ENCODE measurements at regions not wholly inside any gene's neighbourhood (a gene's known extent, or its start where the extent isn't known, plus 50 kb on each side); places are given as distances from the start of the nearest gene placed in this dataset.
"Not testable (repeated sequence)": the region's sequence is repeated elsewhere in the genome, so short reads cannot be mapped to it uniquely, and the experiment has no call there.

DNA sequence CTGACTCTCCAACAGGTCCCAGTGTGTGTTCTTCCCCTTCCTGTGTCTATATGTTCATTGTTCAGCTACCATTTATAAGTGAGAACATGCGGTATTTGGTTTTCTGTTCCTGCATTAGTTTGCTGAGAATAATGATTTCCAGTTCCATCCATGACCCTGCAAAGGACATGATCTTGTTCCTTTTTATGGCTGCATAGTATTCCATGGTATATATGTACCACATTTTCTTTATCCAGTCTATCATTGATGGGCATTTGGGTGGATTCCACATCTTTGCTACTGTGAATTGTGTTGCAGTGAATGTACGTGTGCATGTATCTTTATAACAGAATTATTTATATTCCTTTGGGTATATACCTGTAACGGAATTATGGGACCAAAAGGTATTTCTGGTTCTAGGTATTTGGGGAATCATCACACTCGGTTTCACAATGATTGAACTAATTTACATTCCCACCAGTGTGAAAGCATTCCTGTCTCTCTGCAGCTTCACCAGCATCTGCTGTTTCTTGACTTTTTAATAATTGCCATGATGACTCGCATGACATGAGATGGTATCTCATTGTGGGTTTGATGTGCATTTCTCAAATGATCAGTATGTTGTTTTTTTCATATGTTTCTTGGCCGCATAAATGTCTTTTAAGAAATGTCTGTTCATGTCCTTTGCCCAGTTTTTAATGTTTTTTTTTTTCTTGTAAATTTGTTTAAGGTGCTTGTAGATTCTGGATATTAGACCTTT lies 60.2 kb downstream of the LSMEM1 start:
- no peak overlapping the region for H3K4me3 ChIP-seq (ENCODE audit: low read length)
- H3K27me3 ChIP-seq (ENCODE audit: insufficient read depth, low read length, poor library complexity) = no peaks in the 10 kb centered on the region
- H2BK120ac ChIP-seq (ENCODE audit: low read depth, low read length) = no peak overlapping the region
- no peaks in the 10 kb centered on the region for H3K79me1 ChIP-seq (ENCODE audit: low read length)
- WGBS (ENCODE audit: extremely low coverage, insufficient coverage, low lambda C conversion rate) = no CpG with 5 or more reads among the region's 6 CpGs
- H3K9ac ChIP-seq (ENCODE audit: low read length) = no peak overlapping the region
- H2BK15ac ChIP-seq (replicated peaks; ENCODE audit: low read depth) = no peak overlapping the region
- H3K4me1 ChIP-seq (ENCODE audit: control insufficient read depth, low read depth, low read length) = no peaks in the 10 kb centered on the region
- H3K79me2 ChIP-seq (ENCODE audit: control insufficient read depth, insufficient read depth, low read length) = no peaks in the 10 kb centered on the region
- no peak overlapping the region for H2BK5ac ChIP-seq (ENCODE audit: low read length)
- no peak overlapping the region for H3K56ac ChIP-seq (ENCODE audit: low read length)
- no peak overlapping the region for H3K18ac ChIP-seq (ENCODE audit: low read length)
- no peak overlapping the region for H3K4me2 ChIP-seq (ENCODE audit: low read length)
- H3K27ac ChIP-seq (ENCODE audit: low read depth, low read length) = no peak overlapping the region
- no peak for DNase-seq
- no peak overlapping the region for H4K5ac ChIP-seq (ENCODE audit: low read length)
- H4K8ac ChIP-seq (ENCODE audit: low read depth, low read length) = no peak overlapping the region
- H3K23ac ChIP-seq (ENCODE audit: low read length) = no peak overlapping the region
- H3K4ac ChIP-seq (ENCODE audit: low read depth, low read length) = no peak overlapping the region
- no peaks in the 10 kb centered on the region for H3K36me3 ChIP-seq (ENCODE audit: control insufficient read depth, insufficient read depth, low read length)
- no peak overlapping the region for H2AK5ac ChIP-seq (ENCODE audit: low read length)

DNA sequence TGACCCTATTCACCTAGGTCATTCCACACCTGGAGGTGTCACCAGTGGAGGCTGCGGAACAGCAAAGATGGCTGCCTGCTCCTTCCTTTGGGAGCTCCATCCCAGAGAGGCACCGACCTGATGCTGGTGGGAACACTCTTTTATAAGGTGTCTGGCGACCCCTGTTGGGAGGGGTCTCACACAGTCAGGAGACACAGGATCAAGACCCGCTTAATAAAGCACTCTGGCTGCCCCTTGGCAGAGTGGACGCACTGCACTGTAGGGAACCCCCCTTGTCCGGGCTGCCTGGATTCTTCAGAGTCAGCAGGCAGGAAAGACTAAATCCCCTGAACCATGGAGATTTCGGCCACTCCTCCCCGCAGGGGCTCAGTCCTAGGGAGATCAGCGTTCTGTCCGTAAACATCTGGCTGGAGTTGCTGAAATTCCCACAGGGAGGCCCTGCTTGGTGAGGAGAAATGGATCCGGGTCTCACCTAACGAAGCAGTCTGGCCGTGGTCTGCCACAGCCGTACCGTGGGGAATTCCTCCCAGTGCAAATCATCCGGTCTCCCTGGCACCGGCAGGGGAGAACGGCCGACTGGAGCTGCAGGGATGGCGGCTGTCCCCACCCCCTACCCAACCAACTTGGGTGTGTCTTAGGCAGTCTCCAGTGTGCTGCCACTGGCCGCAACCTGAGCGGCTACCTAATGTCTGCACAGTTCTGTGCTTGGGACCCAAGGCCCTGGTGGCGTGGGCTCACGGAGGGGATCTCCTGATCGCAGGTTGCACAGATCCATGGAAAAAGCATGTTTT lies 66.1 kb downstream of the LSMEM1 start:
- Histone ChIP-seq H3K23ac (ENCODE audit: low read length) (no peak overlapping the region), H2BK120ac (ENCODE audit: low read depth, low read length) (no peak overlapping the region), H4K8ac (ENCODE audit: low read depth, low read length) (no peak overlapping the region), H2BK5ac (ENCODE audit: low read length) (no peak overlapping the region), H3K79me1 (ENCODE audit: low read length) (no peaks in the 10 kb centered on the region), H3K9ac (ENCODE audit: low read length) (no peak overlapping the region), H2BK15ac (replicated peaks; ENCODE audit: low read depth) (no peak overlapping the region), H3K4me3 (ENCODE audit: low read length) (no peak overlapping the region), H3K18ac (ENCODE audit: low read length) (no peak overlapping the region), H3K4ac (ENCODE audit: low read depth, low read length) (no peak overlapping the region), H3K27ac (ENCODE audit: low read depth, low read length) (no peak overlapping the region), H3K4me2 (ENCODE audit: low read length) (no peak overlapping the region), H3K36me3 (ENCODE audit: control insufficient read depth, insufficient read depth, low read length) (no peaks in the 10 kb centered on the region), H4K5ac (ENCODE audit: low read length) (no peak overlapping the region), H2AK5ac (ENCODE audit: low read length) (no peak overlapping the region), H3K4me1 (ENCODE audit: control insufficient read depth, low read depth, low read length) (no peaks in the 10 kb centered on the region), H3K79me2 (ENCODE audit: control insufficient read depth, insufficient read depth, low read length) (no peaks in the 10 kb centered on the region), H3K56ac (ENCODE audit: low read length) (no peak overlapping the region), H3K27me3 (ENCODE audit: insufficient read depth, low read length, poor library complexity) (no peaks in the 10 kb centered on the region)
- DNase-seq = peak; percentile 56
- WGBS (ENCODE audit: extremely low coverage, insufficient coverage, low lambda C conversion rate) = no CpG with 5 or more reads among the region's 25 CpGs

DNA sequence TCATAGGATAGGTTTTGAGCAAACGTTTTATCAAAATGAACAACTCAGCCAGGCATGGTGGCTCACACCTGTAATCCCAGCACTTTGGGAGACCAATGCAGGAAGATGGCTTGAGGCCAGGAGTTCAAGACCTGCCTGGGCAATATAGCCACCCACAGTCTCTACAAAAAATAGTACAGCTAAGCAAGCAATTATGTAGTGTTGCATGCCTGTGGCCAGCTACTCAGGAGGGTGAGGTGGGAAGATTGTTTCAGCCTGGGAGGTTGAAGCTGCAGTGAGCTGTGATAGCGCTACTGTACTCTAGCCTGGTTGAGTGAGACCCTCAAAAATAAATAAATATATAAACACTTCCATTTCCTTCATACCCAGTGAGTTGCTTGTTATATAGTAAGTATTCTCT lies 67.1 kb downstream of the LSMEM1 start:
- H3K27ac ChIP-seq (ENCODE audit: low read depth, low read length) = no peak overlapping the region
- H4K8ac ChIP-seq (ENCODE audit: low read depth, low read length) = no peak overlapping the region
- H2AK5ac ChIP-seq (ENCODE audit: low read length) = no peak overlapping the region
- no peak overlapping the region for H3K4me2 ChIP-seq (ENCODE audit: low read length)
- H3K4ac ChIP-seq (ENCODE audit: low read depth, low read length) = no peak overlapping the region
- H2BK5ac ChIP-seq (ENCODE audit: low read length) = no peak overlapping the region
- no peaks in the 10 kb centered on the region for H3K27me3 ChIP-seq (ENCODE audit: insufficient read depth, low read length, poor library complexity)
- no CpG with 5 or more reads among the region's 2 CpGs for WGBS (ENCODE audit: extremely low coverage, insufficient coverage, low lambda C conversion rate)
- no peak overlapping the region for H2BK120ac ChIP-seq (ENCODE audit: low read depth, low read length)
- no peak overlapping the region for H3K18ac ChIP-seq (ENCODE audit: low read length)
- no peak overlapping the region for H4K5ac ChIP-seq (ENCODE audit: low read length)
- H3K23ac ChIP-seq (ENCODE audit: low read length) = no peak overlapping the region
- no peak overlapping the region for H3K9ac ChIP-seq (ENCODE audit: low read length)
- H2BK15ac ChIP-seq (replicated peaks; ENCODE audit: low read depth) = no peak overlapping the region
- no peak for DNase-seq
- H3K4me3 ChIP-seq (ENCODE audit: low read length) = no peak overlapping the region
- H3K79me1 ChIP-seq (ENCODE audit: low read length) = no peaks in the 10 kb centered on the region
- H3K79me2 ChIP-seq (ENCODE audit: control insufficient read depth, insufficient read depth, low read length) = no peaks in the 10 kb centered on the region
- H3K36me3 ChIP-seq (ENCODE audit: control insufficient read depth, insufficient read depth, low read length) = no peaks in the 10 kb centered on the region
- H3K56ac ChIP-seq (ENCODE audit: low read length) = no peak overlapping the region
- no peaks in the 10 kb centered on the region for H3K4me1 ChIP-seq (ENCODE audit: control insufficient read depth, low read depth, low read length)

DNA sequence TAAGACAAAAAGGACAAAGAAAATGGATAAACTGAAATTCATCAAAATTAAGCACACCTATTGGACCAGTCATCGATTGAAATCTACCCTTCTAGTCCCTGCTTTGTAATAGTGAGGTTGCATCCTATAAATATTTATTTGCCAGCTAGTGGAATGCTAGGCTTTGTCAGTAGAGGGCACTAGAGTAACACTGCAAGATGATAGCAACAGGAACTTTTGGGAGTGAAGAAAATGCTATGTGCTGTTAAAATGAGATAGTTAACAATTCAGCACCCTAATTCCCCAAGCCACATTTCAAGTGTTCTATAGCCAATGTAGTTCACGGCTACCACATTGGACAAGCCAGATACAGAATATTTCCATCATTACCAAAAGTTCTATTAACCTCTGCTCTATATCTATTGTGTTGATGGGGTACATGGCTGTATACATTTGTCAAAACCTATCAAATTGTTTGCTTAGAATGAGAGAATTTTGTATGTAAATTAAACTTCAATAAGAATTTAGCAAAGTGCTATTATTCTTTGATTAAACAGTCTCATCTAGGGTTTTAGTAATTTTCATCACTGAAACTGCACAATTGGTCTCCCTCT lies 69.8 kb downstream of the LSMEM1 start:
- H4K5ac ChIP-seq (ENCODE audit: low read length) = no peak overlapping the region
- no peak overlapping the region for H2BK5ac ChIP-seq (ENCODE audit: low read length)
- H3K23ac ChIP-seq (ENCODE audit: low read length) = no peak overlapping the region
- H2BK120ac ChIP-seq (ENCODE audit: low read depth, low read length) = no peak overlapping the region
- no peaks in the 10 kb centered on the region for H3K4me1 ChIP-seq (ENCODE audit: control insufficient read depth, low read depth, low read length)
- no peak overlapping the region for H3K4ac ChIP-seq (ENCODE audit: low read depth, low read length)
- WGBS (ENCODE audit: extremely low coverage, insufficient coverage, low lambda C conversion rate) = no CpG with 5 or more reads among the region's 2 CpGs
- no peaks in the 10 kb centered on the region for H3K36me3 ChIP-seq (ENCODE audit: control insufficient read depth, insufficient read depth, low read length)
- no peak overlapping the region for H2AK5ac ChIP-seq (ENCODE audit: low read length)
- H3K56ac ChIP-seq (ENCODE audit: low read length) = no peak overlapping the region
- no peak overlapping the region for H2BK15ac ChIP-seq (replicated peaks; ENCODE audit: low read depth)
- no peaks in the 10 kb centered on the region for H3K79me2 ChIP-seq (ENCODE audit: control insufficient read depth, insufficient read depth, low read length)
- no peak overlapping the region for H4K8ac ChIP-seq (ENCODE audit: low read depth, low read length)
- H3K4me3 ChIP-seq (ENCODE audit: low read length) = no peak overlapping the region
- no peaks in the 10 kb centered on the region for H3K27me3 ChIP-seq (ENCODE audit: insufficient read depth, low read length, poor library complexity)
- H3K9ac ChIP-seq (ENCODE audit: low read length) = no peak overlapping the region
- no peak overlapping the region for H3K18ac ChIP-seq (ENCODE audit: low read length)
- peak; percentile 70 for DNase-seq
- no peak overlapping the region for H3K4me2 ChIP-seq (ENCODE audit: low read length)
- H3K27ac ChIP-seq (ENCODE audit: low read depth, low read length) = no peak overlapping the region
- H3K79me1 ChIP-seq (ENCODE audit: low read length) = no peaks in the 10 kb centered on the region

DNA sequence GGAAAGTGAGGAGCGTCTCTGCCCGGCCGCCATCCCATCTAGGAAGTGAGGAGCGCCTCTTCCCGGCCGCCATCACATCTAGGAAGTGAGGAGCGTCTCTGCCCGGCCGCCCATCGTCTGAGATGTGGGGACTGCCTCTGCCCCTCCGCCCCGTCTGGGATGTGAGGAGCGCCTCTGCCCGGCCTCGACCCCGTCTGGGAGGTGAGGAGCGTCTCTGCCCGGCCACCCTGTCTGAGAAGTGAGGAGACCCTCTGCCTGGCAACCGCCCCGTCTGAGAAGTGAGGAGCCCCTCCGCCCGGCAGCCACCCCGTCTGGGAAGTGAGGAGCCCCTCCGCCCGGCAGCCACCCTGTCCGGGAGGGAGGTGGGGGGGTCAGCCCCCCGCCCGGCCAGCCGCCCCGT lies 70.7 kb downstream of the LSMEM1 start:
- H3K4me2 ChIP-seq (ENCODE audit: low read length); H2BK120ac ChIP-seq (ENCODE audit: low read depth, low read length); H3K27ac ChIP-seq (ENCODE audit: low read depth, low read length); H2BK5ac ChIP-seq (ENCODE audit: low read length); DNase-seq; H3K36me3 ChIP-seq (ENCODE audit: control insufficient read depth, insufficient read depth, low read length); H3K18ac ChIP-seq (ENCODE audit: low read length); H2AK5ac ChIP-seq (ENCODE audit: low read length); H3K23ac ChIP-seq (ENCODE audit: low read length); H3K56ac ChIP-seq (ENCODE audit: low read length); H3K9ac ChIP-seq (ENCODE audit: low read length); H3K27me3 ChIP-seq (ENCODE audit: insufficient read depth, low read length, poor library complexity); H2BK15ac ChIP-seq (replicated peaks; ENCODE audit: low read depth); H3K4ac ChIP-seq (ENCODE audit: low read depth, low read length); H4K8ac ChIP-seq (ENCODE audit: low read depth, low read length); H3K4me1 ChIP-seq (ENCODE audit: control insufficient read depth, low read depth, low read length); H3K4me3 ChIP-seq (ENCODE audit: low read length); H3K79me2 ChIP-seq (ENCODE audit: control insufficient read depth, insufficient read depth, low read length); H3K79me1 ChIP-seq (ENCODE audit: low read length); H4K5ac ChIP-seq (ENCODE audit: low read length): not testable (repeated sequence)
- no CpG with 5 or more reads among the region's 30 CpGs for WGBS (ENCODE audit: extremely low coverage, insufficient coverage, low lambda C conversion rate)

Data from mesendoderm (in vitro differentiated cells).